ENCODE measurements at regions not wholly inside any gene's neighbourhood (a gene's known extent, or its start where the extent isn't known, plus 50 kb on each side); places are given as distances from the start of the nearest gene placed in this dataset.
"Not testable (repeated sequence)": the region's sequence is repeated elsewhere in the genome, so short reads cannot be mapped to it uniquely, and the experiment has no call there.

- H3K27me3 ChIP-seq (replicated peaks; ENCODE audit: insufficient read depth) = no peaks in the 10 kb centered on the region
- H3K4me3 ChIP-seq = no peak overlapping the region
- no peaks in the 10 kb centered on the region for H3K36me3 ChIP-seq (ENCODE audit: low read depth)
- no peaks in the 10 kb centered on the region for H3K79me2 ChIP-seq (ENCODE audit: insufficient read depth)
- H3K9me2 ChIP-seq (ENCODE audit: insufficient read depth) = no peaks in the 10 kb centered on the region
- WGBS, 2 experiments (ENCODE audit: low coverage in 1 of 2, low lambda C conversion rate in 2 of 2, missing lambda C conversion rate in 2 of 2) = 16 to 24% methylated on average over 2 of the region's 2 CpGs
- H3K4me1 ChIP-seq (ENCODE audit: insufficient read depth) = no peaks in the 10 kb centered on the region
- H3K9ac ChIP-seq = no peak overlapping the region
- DNase-seq = no peak
- no peaks in the 10 kb centered on the region for H3F3A ChIP-seq (ENCODE audit: insufficient read depth)
- no peak overlapping the region for H2AFZ ChIP-seq
- H3K9me3 ChIP-seq (ENCODE audit: low read depth) = no peaks in the 10 kb centered on the region
- no peak overlapping the region for H3K27ac ChIP-seq
- TF ChIP-seq EZH2 (IDR thresholded peaks at IDR 0.05; ENCODE audit: insufficient read depth, poor library complexity, severe bottlenecking) = no peak
- H3K4me2 ChIP-seq (ENCODE audit: unreplicated experiment) = no peak overlapping the region
- H4K20me1 ChIP-seq (ENCODE audit: insufficient read depth) = no peaks in the 10 kb centered on the region
- in situ Hi-C loops (cut with MboI) = no loop called here
Measured at GRCh38 chr6:78377056-78377455, 490.3 kb upstream of the IRAK1BP1 start.

- Histone ChIP-seq H3K9me2 (ENCODE audit: insufficient read depth) (no peaks in the 10 kb centered on the region), H3K9ac (no peak overlapping the region), H3K79me2 (ENCODE audit: insufficient read depth) (no peaks in the 10 kb centered on the region), H3F3A (ENCODE audit: insufficient read depth) (no peaks in the 10 kb centered on the region), H3K9me3 (ENCODE audit: low read depth) (no peaks in the 10 kb centered on the region), H3K4me3 (no peak overlapping the region), H3K4me2 (ENCODE audit: unreplicated experiment) (no peak overlapping the region), H3K27me3 (replicated peaks; ENCODE audit: insufficient read depth) (no peaks in the 10 kb centered on the region), H3K27ac (no peak overlapping the region), H3K4me1 (ENCODE audit: insufficient read depth) (no peaks in the 10 kb centered on the region), H4K20me1 (ENCODE audit: insufficient read depth) (no peaks in the 10 kb centered on the region), H2AFZ (no peak overlapping the region), H3K36me3 (ENCODE audit: low read depth) (no peaks in the 10 kb centered on the region)
- no peak for TF ChIP-seq EZH2phosphoT487 (IDR thresholded peaks at IDR 0.05; ENCODE audit: insufficient read depth, low read depth)
- no peak for TF ChIP-seq EZH2 (IDR thresholded peaks at IDR 0.05; ENCODE audit: insufficient read depth, poor library complexity, severe bottlenecking)
- DNase-seq = no peak
- in situ Hi-C loops (cut with MboI) = no loop called here
Measured at GRCh38 chr6:78379982-78380381, 487.4 kb upstream of the IRAK1BP1 start.

GRCh38 chr6:78380541-78380940, 486.8 kb upstream of the IRAK1BP1 start:
- no peak for TF ChIP-seq EZH2 (IDR thresholded peaks at IDR 0.05; ENCODE audit: insufficient read depth, poor library complexity, severe bottlenecking)
- TF ChIP-seq EZH2phosphoT487 (IDR thresholded peaks at IDR 0.05; ENCODE audit: insufficient read depth, low read depth) = no peak
- H3K9me3 ChIP-seq (ENCODE audit: low read depth) = no peaks in the 10 kb centered on the region
- in situ Hi-C loops (cut with MboI) = no loop called here
- no peak overlapping the region for H3K4me3 ChIP-seq
- no peak overlapping the region for H3K27ac ChIP-seq
- H3K79me2 ChIP-seq (ENCODE audit: insufficient read depth) = no peaks in the 10 kb centered on the region
- no peak for DNase-seq
- WGBS, 2 experiments (ENCODE audit: low coverage in 1 of 2, low lambda C conversion rate in 2 of 2, missing lambda C conversion rate in 2 of 2) = 36 to 46% methylated on average over 2 of the region's 2 CpGs
- no peaks in the 10 kb centered on the region for H3K9me2 ChIP-seq (ENCODE audit: insufficient read depth)
- no peak overlapping the region for H3K4me2 ChIP-seq (ENCODE audit: unreplicated experiment)
- H3K4me1 ChIP-seq (ENCODE audit: insufficient read depth) = no peaks in the 10 kb centered on the region
- no peaks in the 10 kb centered on the region for H3F3A ChIP-seq (ENCODE audit: insufficient read depth)
- no peak overlapping the region for H2AFZ ChIP-seq
- no peaks in the 10 kb centered on the region for H3K36me3 ChIP-seq (ENCODE audit: low read depth)
- no peak overlapping the region for H3K9ac ChIP-seq
- no peaks in the 10 kb centered on the region for H3K27me3 ChIP-seq (replicated peaks; ENCODE audit: insufficient read depth)
- H4K20me1 ChIP-seq (ENCODE audit: insufficient read depth) = no peaks in the 10 kb centered on the region

- WGBS, 2 experiments (ENCODE audit: low coverage in 1 of 2, low lambda C conversion rate in 2 of 2, missing lambda C conversion rate in 2 of 2) = 17 to 24% methylated on average over 2 of the region's 2 CpGs
- Histone ChIP-seq H3K36me3 (ENCODE audit: low read depth) (no peaks in the 10 kb centered on the region), H4K20me1 (ENCODE audit: insufficient read depth) (no peaks in the 10 kb centered on the region), H3K4me2 (ENCODE audit: unreplicated experiment) (no peak overlapping the region), H3K4me3 (no peak overlapping the region), H3K27ac (no peak overlapping the region), H3K9me2 (ENCODE audit: insufficient read depth) (no peaks in the 10 kb centered on the region), H3K4me1 (ENCODE audit: insufficient read depth) (no peaks in the 10 kb centered on the region), H3K9me3 (ENCODE audit: low read depth) (no peaks in the 10 kb centered on the region), H3K9ac (no peak overlapping the region), H3K79me2 (ENCODE audit: insufficient read depth) (no peaks in the 10 kb centered on the region), H3K27me3 (replicated peaks; ENCODE audit: insufficient read depth) (no peaks in the 10 kb centered on the region), H3F3A (ENCODE audit: insufficient read depth) (no peaks in the 10 kb centered on the region), H2AFZ (no peak overlapping the region)
- in situ Hi-C loops (cut with MboI) = no loop called here
- DNase-seq = no peak
- no peak for TF ChIP-seq EZH2 (IDR thresholded peaks at IDR 0.05; ENCODE audit: insufficient read depth, poor library complexity, severe bottlenecking)
- TF ChIP-seq EZH2phosphoT487 (IDR thresholded peaks at IDR 0.05; ENCODE audit: insufficient read depth, low read depth) = no peak
Measured at GRCh38 chr6:78383968-78384367, 483.4 kb upstream of the IRAK1BP1 start.

GRCh38 chr6:78386854-78387253, 480.5 kb upstream of the IRAK1BP1 start:
- H3K79me2 ChIP-seq (ENCODE audit: insufficient read depth); DNase-seq; H3K27ac ChIP-seq; H3K9ac ChIP-seq; H3K27me3 ChIP-seq (replicated peaks; ENCODE audit: insufficient read depth); H3K36me3 ChIP-seq (ENCODE audit: low read depth); H3K9me3 ChIP-seq (ENCODE audit: low read depth); in situ Hi-C loops (cut with MboI); H2AFZ ChIP-seq; H3K4me1 ChIP-seq (ENCODE audit: insufficient read depth); H3K9me2 ChIP-seq (ENCODE audit: insufficient read depth); H3K4me2 ChIP-seq (ENCODE audit: unreplicated experiment); H4K20me1 ChIP-seq (ENCODE audit: insufficient read depth); H3K4me3 ChIP-seq; H3F3A ChIP-seq (ENCODE audit: insufficient read depth): not testable (repeated sequence)
- whole genome bisulfite sequencing, 2 experiments (ENCODE audit: low coverage in 1 of 2, low lambda C conversion rate in 2 of 2, missing lambda C conversion rate in 2 of 2) = 73 to 74% methylated on average over 2 of the region's 2 CpGs
